Spleen (tissue), 11 donors: ENCODE measurements at regions not wholly inside any gene's neighbourhood (a gene's known extent, or its start where the extent isn't known, plus 50 kb on each side); places are given as distances from the start of the nearest gene placed in this dataset.

Experiments
- DNase-seq: peaks from one replicate; pipeline ENCODE4 v3.0.0-alpha.2; 2020
- H3K27ac ChIP-seq, 8 donors: fragments of 200-600 bp; sonication (generic) in 7 of 8; 1 replicate in 4 of 8; 2 replicates in 4 of 8; pipeline versions ENCODE4 v1.5.0 to v1.8.0; 2016 to 2021; ENCODE audit warnings: inconsistent platforms in 4 of 8, mild to moderate bottlenecking in 4 of 8, moderate library complexity in 1 of 8
- H3K27me3 ChIP-seq, 7 donors: fragments of 200-600 bp; sonication (generic) in 6 of 7; replicated peaks in 1 of 7; 1 replicate in 4 of 7; 2 replicates in 3 of 7; pipeline versions ENCODE4 v1.5.0 to v1.8.0; 2016 to 2021; ENCODE audit warnings: inconsistent platforms in 3 of 7, mild to moderate bottlenecking in 1 of 7
- H3K36me3 ChIP-seq, 6 donors: fragments of 200-600 bp; sonication (generic) in 5 of 6; 1 replicate in 4 of 6; 2 replicates in 2 of 6; pipeline versions ENCODE4 v1.5.0 to v1.8.0; 2016 to 2021; ENCODE audit warnings: inconsistent platforms in 2 of 6
- H3K4me1 ChIP-seq, 6 donors: fragments of 200-600 bp; sonication (generic) in 5 of 6; 1 replicate in 3 of 6; 2 replicates in 3 of 6; pipeline versions ENCODE4 v1.5.0 to v1.8.0; 2016 to 2021; ENCODE audit warnings: inconsistent platforms in 3 of 6
- H3K4me3 ChIP-seq, 8 donors: fragments of 200-600 bp; sonication (generic) in 7 of 8; 1 replicate in 4 of 8; 2 replicates in 4 of 8; pipeline versions ENCODE4 v1.5.0 to v1.8.0; 2016 to 2021; ENCODE audit warnings: inconsistent platforms in 4 of 8, mild to moderate bottlenecking in 4 of 8, moderate library complexity in 2 of 8
- H3K9me3 ChIP-seq, 8 donors: fragments of 200-600 bp; sonication (generic) in 7 of 8; 1 replicate in 4 of 8; 2 replicates in 4 of 8; pipeline versions ENCODE4 v1.5.0 to v1.8.0; 2016 to 2021; ENCODE audit warnings: inconsistent platforms in 4 of 8
- CTCF ChIP-seq, 11 experiments: fragments of 200-600 bp in 7 of 11; fragments of 450-650 bp in 4 of 11; sonication (generic) in 4 of 11; IDR thresholded peaks in 8 of 11; conservative IDR thresholded peaks in 3 of 11; 1 replicate in 7 of 11; 2 replicates in 4 of 11; pipeline versions ENCODE4 v1.4.0 to v1.8.0; 2016 to 2021; ENCODE audit warnings: antibody characterized with exemption in 11 of 11, inconsistent platforms in 4 of 11, mild to moderate bottlenecking in 1 of 11
- POLR2A ChIP-seq, 3 donors: fragments of 450-650 bp; IDR thresholded peaks; one replicate each; pipeline ENCODE4 v1.5.1; 2017; ENCODE audit warnings: antibody characterized with exemption in 3 of 3, mild to moderate bottlenecking in 1 of 3
- POLR2AphosphoS5 ChIP-seq, 3 donors: sonication (generic); formaldehyde crosslinking; IDR thresholded peaks; one replicate each; pipeline ENCODE4 v1.5.1; 2017; ENCODE audit warnings: antibody characterized with exemption in 3 of 3
- WGBS, 5 donors: extraction: QIAGEN DNeasy Blood & Tissue Kit in 3 of 5; methylation state at CpG; one replicate each; pipeline versions ENCODE4 v1.1.5 to v1.1.7; 2013 to 2018; 5-methylcytosine and 5-hydroxymethylcytosine counted together
- intact Hi-C: fragments of 100-400 bp; cut with DNase I; formaldehyde crosslinking; loops from one replicate; pipeline ENCODE4 v1.15.0; 2023; ENCODE audit warnings: low total_unique reads
- donor health status: healthy with polysubstance abuse.
- donor health status: DM: no; HTN: no; CAD: no; lungs with moderate emphysema.
- donor health status: DM: no; HTN: no; CAD: no.
- donor health status: Bipolar disorder and iron deficiency.
- donor health status: healthy.
- donor health status: DM: no; HTN: no; CAD: no.
- donor health status: DM: yes; HTN: yes; CAD: no.

DNA sequence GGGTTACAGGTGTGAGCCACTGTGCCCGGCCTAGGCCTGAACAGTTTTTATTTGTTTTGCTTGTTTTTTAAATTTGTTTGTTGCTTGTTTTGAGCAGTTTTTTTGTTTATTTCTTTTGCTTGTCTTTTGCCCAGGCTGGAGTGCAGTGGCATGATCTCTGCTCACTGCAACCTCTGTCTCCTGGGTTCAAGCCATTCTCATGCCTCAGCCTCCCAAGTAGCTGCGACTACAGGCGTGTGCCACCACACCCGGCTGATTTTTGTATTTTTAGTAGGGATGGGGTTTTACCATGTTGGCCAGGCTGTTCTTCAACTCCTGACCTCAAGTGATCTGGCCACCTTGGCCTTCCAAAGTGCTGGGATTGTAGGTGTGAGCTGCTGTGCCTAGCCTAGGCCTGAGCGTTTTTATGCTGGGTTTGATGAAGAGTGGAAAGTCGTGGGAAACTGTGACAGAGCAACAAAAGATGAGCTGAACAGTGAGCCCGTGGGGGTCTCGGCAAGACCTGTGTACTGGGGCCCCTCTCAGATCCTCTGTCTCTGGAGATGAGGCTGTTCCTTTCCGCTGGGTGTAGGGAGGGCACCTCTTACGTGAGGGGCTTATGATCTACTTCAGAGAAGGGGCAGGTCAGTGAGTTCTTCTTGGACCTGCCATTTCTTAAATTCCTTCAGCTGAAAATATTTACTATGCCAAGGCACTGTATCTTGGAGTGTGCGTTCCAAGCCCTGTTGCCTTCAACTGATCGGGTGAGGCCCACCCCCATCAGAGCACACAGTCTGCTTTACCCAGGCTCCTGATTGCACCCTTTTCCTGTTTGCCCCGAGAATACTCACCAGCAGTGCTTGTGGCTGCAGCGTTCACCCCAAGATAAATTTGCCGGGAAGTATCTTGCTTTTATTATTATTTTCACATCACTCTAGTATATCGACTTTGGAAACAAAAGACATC is 322.1 kb downstream of the SEC14L1 start:
- H3K4me3 ChIP-seq = peak overlapping the region in 1 of 8 donors; percentile 81
- WGBS, 5 donors = 69 to 79% (median 74%) methylated on average over 16 of the region's 16 CpGs
- intact Hi-C loops = no loop called here
- no peak for TF ChIP-seq POLR2A (IDR thresholded peaks at IDR 0.05)
- no peak for TF ChIP-seq CTCF (IDR thresholded peaks at IDR 0.05 in 8 of 11, conservative IDR thresholded peaks at IDR 0.05 in 3 of 11)
- TF ChIP-seq POLR2AphosphoS5 (IDR thresholded peaks at IDR 0.05) = no peak
- H3K27me3 ChIP-seq = no peaks in the 10 kb centered on the region
- H3K36me3 ChIP-seq = peaks cover 0 to 25% (median 0%) of the 10 kb centered on the region in 6 donors
- H3K27ac ChIP-seq = peak overlapping the region; percentile 83 to 97 (median 92)
- no peak for DNase-seq
- H3K4me1 ChIP-seq = peaks cover 94 to 100% (median 100%) of the 10 kb centered on the region in 6 donors
- no peaks in the 10 kb centered on the region for H3K9me3 ChIP-seq

DNA sequence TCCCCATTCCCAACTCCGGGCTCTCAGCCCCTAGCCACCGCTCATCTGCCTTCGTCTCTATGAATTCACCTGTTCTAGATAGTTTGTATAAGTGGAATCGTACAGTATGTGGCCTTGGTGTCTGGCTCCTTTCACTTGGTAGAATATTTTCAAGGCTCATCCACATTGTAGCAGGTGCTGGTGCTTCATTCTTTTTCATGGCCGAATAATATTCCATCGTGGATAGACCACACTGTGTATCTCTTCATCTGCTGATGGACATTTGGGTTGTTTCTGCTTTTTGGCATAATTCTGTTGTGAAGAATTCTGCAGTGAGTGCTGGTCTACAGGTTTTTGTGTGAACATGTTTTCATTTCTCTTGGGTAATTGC is 324.2 kb downstream of the SEC14L1 start:
- TF ChIP-seq POLR2A (IDR thresholded peaks at IDR 0.05) = no peak
- no peak for TF ChIP-seq CTCF (IDR thresholded peaks at IDR 0.05 in 8 of 11, conservative IDR thresholded peaks at IDR 0.05 in 3 of 11)
- no peak for TF ChIP-seq POLR2AphosphoS5 (IDR thresholded peaks at IDR 0.05)
- peak overlapping the region in 4 of 8 donors; percentile 6 to 60 (median 22) for H3K4me3 ChIP-seq
- DNase-seq = no peak
- H3K27me3 ChIP-seq = no peaks in the 10 kb centered on the region
- peaks cover 82 to 100% (median 96%) of the 10 kb centered on the region in 6 donors for H3K4me1 ChIP-seq
- intact Hi-C loops = no loop called here
- no peaks in the 10 kb centered on the region for H3K9me3 ChIP-seq
- H3K27ac ChIP-seq = peak overlapping the region; percentile 66 to 97 (median 94)
- H3K36me3 ChIP-seq = peaks cover 0 to 38% (median 0%) of the 10 kb centered on the region in 6 donors
- WGBS, 5 donors = 71 to 84% (median 81%) methylated on average over 6 of the region's 6 CpGs

DNA sequence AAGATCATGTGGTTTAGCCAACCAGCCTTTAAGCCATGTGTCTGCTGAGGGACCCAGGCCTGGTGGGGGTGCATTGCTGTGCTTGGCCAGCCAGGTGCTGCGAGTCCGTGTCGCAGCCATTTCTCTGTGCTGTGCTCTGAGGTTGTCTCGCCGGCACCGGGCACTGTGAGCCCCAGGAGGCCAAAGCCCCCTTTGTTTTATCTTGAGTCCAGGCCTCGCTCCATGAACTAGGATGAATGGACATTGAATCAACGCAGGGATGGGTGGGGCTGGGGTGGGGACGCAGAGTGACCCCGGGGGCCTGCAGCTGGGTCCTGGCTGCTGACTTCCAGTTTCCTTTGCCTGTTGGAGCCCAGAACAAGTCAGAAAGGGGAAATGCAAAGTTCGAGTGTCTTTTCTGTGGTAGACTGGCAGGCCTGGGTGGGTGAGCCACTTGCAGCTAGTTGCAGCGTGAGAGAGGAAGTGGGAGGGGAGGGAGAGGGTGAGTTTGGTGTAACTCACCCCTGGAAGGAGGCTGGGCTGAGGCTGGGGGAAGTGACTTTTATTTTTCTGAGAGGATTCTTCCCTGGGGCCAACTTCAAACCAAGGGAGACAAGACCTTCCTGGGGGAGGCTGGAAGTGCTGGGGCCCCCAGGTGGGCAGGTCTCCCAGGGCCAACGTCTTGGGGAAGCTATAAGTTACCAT is 324.7 kb downstream of the SEC14L1 start:
- H3K27ac ChIP-seq = peak overlapping the region; percentile 66 to 97 (median 94)
- DNase-seq = peak; percentile 94
- H3K4me1 ChIP-seq = peaks cover 80 to 100% (median 96%) of the 10 kb centered on the region in 6 donors
- peak in 1 of 11 experiments; percentile 25 for TF ChIP-seq CTCF (IDR thresholded peaks at IDR 0.05 in 8 of 11, conservative IDR thresholded peaks at IDR 0.05 in 3 of 11)
- TF ChIP-seq POLR2AphosphoS5 (IDR thresholded peaks at IDR 0.05) = peak; percentile 73 to 94 (median 82)
- no peak for TF ChIP-seq POLR2A (IDR thresholded peaks at IDR 0.05)
- peak overlapping the region in 5 of 8 donors; percentile 6 to 60 (median 22) for H3K4me3 ChIP-seq
- H3K36me3 ChIP-seq = peaks cover 0 to 43% (median 0%) of the 10 kb centered on the region in 6 donors
- 1 to 9% (median 7%) methylated on average over 12 to 13 of the region's 13 CpGs for WGBS, 5 donors
- intact Hi-C loops = no loop called here
- H3K27me3 ChIP-seq = no peaks in the 10 kb centered on the region
- no peaks in the 10 kb centered on the region for H3K9me3 ChIP-seq
